ENCODE measurements at regions not wholly inside any gene's neighbourhood (a gene's known extent, or its start where the extent isn't known, plus 50 kb on each side); places are given as distances from the start of the nearest gene placed in this dataset.
A peak's percentile ranks its signal among the peaks of the same experiment; 100 is the strongest.

- no peak for DNase-seq
- Histone ChIP-seq H3K4me1 (replicated peaks in 1 of 2) (no peaks in the 10 kb centered on the region), H3K36me3 (replicated peaks in 1 of 2) (no peaks in the 10 kb centered on the region), H3K27me3 (no peaks in the 10 kb centered on the region), H3K4me3 (no peak overlapping the region), H3K9me3 (replicated peaks in 1 of 3) (no peaks in the 10 kb centered on the region), H3K27ac (no peak overlapping the region)
- intact Hi-C loops (cut with DNase I): no loop called here
- TF ChIP-seq POLR2A (IDR thresholded peaks at IDR 0.05) (no peak), CTCF (IDR thresholded peaks at IDR 0.05) (no peak)
- WGBS, 4 donors: 78 to 91% (median 86%) methylated on average over 2 of the region's 2 CpGs
These were observed 145.1 kb downstream of the UQCRFS1 start for GRCh38 chr19:29067831-29068230.

- TF ChIP-seq POLR2A (IDR thresholded peaks at IDR 0.05) (no peak), CTCF (IDR thresholded peaks at IDR 0.05) (no peak)
- 53 to 58% (median 57%) methylated on average over 13 to 14 of the region's 14 CpGs for WGBS, 4 donors
- Histone ChIP-seq H3K4me3 (no peak overlapping the region), H3K27me3 (no peaks in the 10 kb centered on the region), H3K4me1 (replicated peaks in 1 of 2) (no peaks in the 10 kb centered on the region), H3K9me3 (replicated peaks in 1 of 3) (no peaks in the 10 kb centered on the region), H3K27ac (no peak overlapping the region), H3K36me3 (replicated peaks in 1 of 2) (no peaks in the 10 kb centered on the region)
- no peak for DNase-seq
- intact Hi-C loops (cut with DNase I): no loop called here
These were observed 150.2 kb downstream of the UQCRFS1 start for GRCh38 chr19:29062475-29063435.

DNA sequence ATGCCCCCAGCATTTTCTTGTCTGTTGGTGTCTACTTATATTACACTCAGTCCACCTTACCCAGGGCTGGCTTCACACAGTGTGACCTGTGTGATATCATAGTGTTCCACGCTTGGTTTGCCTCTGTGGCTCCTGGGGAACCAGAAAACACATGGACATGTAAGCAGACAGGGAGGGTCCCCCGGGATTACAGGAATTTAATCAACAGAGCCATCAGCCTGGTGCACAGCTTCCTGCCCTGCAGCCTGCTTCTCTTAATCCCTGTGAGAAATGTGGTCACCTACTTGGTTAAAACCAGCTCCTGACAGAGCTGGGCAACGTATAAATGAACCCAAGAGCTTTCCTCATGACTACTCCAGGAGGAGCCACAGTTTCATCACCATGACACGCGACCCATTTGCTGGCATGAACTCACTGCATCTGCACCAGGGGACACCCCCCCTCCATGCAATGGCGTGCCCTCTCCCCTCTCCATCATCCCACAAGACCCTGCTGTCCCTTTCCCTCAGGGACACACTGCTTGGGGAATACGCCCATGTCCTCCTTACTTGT, 152.1 kb downstream of the UQCRFS1 start:
- TF ChIP-seq POLR2A (IDR thresholded peaks at IDR 0.05) (no peak), CTCF (IDR thresholded peaks at IDR 0.05) (no peak)
- Histone ChIP-seq H3K4me3 (no peak overlapping the region), H3K27ac (no peak overlapping the region), H3K9me3 (replicated peaks in 1 of 3) (no peaks in the 10 kb centered on the region), H3K27me3 (no peaks in the 10 kb centered on the region), H3K4me1 (replicated peaks in 1 of 2) (no peaks in the 10 kb centered on the region), H3K36me3 (replicated peaks in 1 of 2) (no peaks in the 10 kb centered on the region)
- intact Hi-C loops (cut with DNase I): no loop called here
- WGBS, 4 donors: 79 to 82% (median 80%) methylated on average over 7 of the region's 7 CpGs
- no peak for DNase-seq

DNA sequence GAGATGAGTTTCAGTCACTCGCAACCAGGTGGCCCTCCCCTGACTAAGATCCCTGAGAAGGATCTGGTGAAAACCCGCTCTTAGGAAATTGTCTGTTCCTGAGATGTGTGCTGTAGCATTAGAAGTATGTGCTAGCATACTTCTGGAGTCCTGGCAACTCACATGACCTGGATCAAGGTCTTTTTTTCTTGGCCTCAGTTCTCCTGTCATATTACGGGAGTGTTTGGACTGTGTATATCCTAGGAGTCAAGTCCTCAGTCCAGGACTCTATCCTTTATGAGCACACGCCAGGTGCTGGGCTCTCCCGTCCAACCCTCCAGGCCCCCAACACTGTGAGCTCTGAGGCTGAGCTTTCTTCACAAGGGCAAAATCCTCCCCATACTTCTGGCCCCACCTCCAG, 156.4 kb downstream of the UQCRFS1 start:
- Histone ChIP-seq H3K27ac (no peak overlapping the region), H3K27me3 (no peaks in the 10 kb centered on the region), H3K4me1 (replicated peaks in 1 of 2) (no peaks in the 10 kb centered on the region), H3K36me3 (replicated peaks in 1 of 2) (no peaks in the 10 kb centered on the region), H3K9me3 (replicated peaks in 1 of 3) (no peaks in the 10 kb centered on the region), H3K4me3 (no peak overlapping the region)
- no peak for TF ChIP-seq CTCF (IDR thresholded peaks at IDR 0.05)
- TF ChIP-seq POLR2A (IDR thresholded peaks at IDR 0.05): no peak
- intact Hi-C loops (cut with DNase I): no loop called here
- peak in 1 of 7 donors; percentile 4 for DNase-seq
- 75 to 79% (median 77%) methylated on average over 3 to 5 of the region's 5 CpGs for WGBS, 4 donors
